Peyer's patch (tissue), 4 donors: ENCODE measurements at regions not wholly inside any gene's neighbourhood (a gene's known extent, or its start where the extent isn't known, plus 50 kb on each side); places are given as distances from the start of the nearest gene placed in this dataset.

Experiments used
- POLR2A ChIP-seq, 2 donors: fragments of 450-650 bp; IDR thresholded peaks; one replicate each; pipeline ENCODE4 v1.5.1; 2017; ENCODE audit warnings: antibody characterized with exemption in 2 of 2, mild to moderate bottlenecking in 2 of 2, moderate library complexity in 2 of 2
- TF ChIP-seq, protein P1 (sequence below), 6 experiments: fragments of 450-650 bp in 4 of 6; fragments of 200-600 bp in 2 of 6; sonication (generic) in 1 of 6; IDR thresholded peaks; one replicate each; pipeline ENCODE4 v1.5.1; 2017 to 2019; ENCODE audit warnings: antibody characterized with exemption in 6 of 6, mild to moderate bottlenecking in 3 of 6, moderate library complexity in 1 of 6

DNA sequence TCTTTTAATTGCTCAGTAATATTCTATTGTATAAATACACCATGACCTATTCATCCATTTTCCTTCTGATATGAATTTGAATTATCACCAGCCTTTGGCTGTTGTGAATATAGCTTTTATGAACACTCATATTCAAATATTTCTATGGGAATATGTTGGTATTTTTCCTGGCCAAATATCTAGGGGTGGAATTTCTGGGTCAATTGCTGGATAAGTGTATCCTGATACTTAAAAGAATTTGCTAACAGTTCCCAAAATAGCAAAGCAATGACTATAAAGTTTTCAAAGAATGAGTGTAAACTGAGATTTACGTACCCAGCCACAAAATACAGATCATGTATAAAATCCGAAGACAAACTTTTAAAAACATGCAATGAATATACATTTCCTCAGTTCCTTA, 148.7 kb upstream of the CLEC14A start:
- TF ChIP-seq, protein P1, sequence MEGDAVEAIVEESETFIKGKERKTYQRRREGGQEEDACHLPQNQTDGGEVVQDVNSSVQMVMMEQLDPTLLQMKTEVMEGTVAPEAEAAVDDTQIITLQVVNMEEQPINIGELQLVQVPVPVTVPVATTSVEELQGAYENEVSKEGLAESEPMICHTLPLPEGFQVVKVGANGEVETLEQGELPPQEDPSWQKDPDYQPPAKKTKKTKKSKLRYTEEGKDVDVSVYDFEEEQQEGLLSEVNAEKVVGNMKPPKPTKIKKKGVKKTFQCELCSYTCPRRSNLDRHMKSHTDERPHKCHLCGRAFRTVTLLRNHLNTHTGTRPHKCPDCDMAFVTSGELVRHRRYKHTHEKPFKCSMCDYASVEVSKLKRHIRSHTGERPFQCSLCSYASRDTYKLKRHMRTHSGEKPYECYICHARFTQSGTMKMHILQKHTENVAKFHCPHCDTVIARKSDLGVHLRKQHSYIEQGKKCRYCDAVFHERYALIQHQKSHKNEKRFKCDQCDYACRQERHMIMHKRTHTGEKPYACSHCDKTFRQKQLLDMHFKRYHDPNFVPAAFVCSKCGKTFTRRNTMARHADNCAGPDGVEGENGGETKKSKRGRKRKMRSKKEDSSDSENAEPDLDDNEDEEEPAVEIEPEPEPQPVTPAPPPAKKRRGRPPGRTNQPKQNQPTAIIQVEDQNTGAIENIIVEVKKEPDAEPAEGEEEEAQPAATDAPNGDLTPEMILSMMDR (IDR thresholded peaks at IDR 0.05): no peak
- TF ChIP-seq POLR2A (IDR thresholded peaks at IDR 0.05): no peak
